Astrocyte of the spinal cord (primary cell): ENCODE measurements at regions not wholly inside any gene's neighbourhood (a gene's known extent, or its start where the extent isn't known, plus 50 kb on each side); places are given as distances from the start of the nearest gene placed in this dataset.

Source experiments
- DNase-seq: peaks from one replicate; pipeline ENCODE4 v3.0.0; 2011; ENCODE audit warnings: low read depth, low spot score
- H3K4me3 ChIP-seq: 2 replicates; pipeline ENCODE4 v1.5.1; 2011; ENCODE audit warnings: low read depth, mild to moderate bottlenecking, low read length, moderate library complexity
- in situ Hi-C: cut with HindIII; loops from 2 replicates; pipeline ENCODE4 v1.10.0; 2017; ENCODE audit warnings: low sequenced_read_pairs
- TF ChIP-seq, protein P1 (sequence below): IDR thresholded peaks from 2 replicates; pipeline ENCODE4 v1.5.1; 2012; ENCODE audit warnings: low read depth, mild to moderate bottlenecking, low read length, inconsistent platforms

DNA sequence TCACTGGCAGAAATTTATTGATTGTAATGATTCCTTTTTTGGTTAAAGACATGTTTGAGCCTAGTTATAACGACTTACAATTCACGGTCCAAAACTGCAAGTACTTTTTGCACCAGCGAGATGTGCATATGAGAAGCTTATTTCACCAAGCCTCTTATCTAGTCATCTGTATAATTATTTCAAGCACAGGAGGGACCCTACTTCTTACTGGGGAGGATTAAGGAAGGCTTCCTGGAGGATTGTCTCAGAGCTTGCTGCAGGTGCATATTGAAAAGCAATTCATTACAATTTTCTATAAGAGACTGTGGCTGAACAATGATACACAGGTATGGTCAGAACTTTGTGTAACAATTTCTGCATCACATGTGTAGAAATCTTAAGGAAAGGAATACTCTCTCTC is 152.9 kb downstream of the CAND1 start:
- in situ Hi-C loops: no loop called here
- DNase-seq: no peak
- TF ChIP-seq, protein P1, sequence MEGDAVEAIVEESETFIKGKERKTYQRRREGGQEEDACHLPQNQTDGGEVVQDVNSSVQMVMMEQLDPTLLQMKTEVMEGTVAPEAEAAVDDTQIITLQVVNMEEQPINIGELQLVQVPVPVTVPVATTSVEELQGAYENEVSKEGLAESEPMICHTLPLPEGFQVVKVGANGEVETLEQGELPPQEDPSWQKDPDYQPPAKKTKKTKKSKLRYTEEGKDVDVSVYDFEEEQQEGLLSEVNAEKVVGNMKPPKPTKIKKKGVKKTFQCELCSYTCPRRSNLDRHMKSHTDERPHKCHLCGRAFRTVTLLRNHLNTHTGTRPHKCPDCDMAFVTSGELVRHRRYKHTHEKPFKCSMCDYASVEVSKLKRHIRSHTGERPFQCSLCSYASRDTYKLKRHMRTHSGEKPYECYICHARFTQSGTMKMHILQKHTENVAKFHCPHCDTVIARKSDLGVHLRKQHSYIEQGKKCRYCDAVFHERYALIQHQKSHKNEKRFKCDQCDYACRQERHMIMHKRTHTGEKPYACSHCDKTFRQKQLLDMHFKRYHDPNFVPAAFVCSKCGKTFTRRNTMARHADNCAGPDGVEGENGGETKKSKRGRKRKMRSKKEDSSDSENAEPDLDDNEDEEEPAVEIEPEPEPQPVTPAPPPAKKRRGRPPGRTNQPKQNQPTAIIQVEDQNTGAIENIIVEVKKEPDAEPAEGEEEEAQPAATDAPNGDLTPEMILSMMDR: no peak
- no peak overlapping the region for H3K4me3 ChIP-seq

DNA sequence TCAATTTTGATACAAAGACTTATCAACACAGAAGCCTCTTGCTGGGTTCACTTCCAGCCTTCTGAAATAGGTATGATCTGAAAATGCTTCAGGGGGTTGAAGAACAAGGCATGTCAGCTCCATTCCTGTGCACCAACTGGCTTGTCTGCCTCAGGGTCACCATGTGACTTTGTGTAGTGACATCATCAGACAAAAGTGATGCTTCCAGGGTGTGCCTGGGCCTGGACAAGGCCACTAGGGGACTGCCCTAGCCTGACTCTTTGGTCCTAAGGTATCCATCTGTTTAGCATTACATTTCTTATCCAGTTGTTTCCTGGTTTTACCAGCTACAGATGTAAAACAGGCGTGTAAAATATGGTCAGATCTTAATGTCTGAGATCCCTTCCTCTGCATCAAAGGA is 155.6 kb downstream of the CAND1 start:
- TF ChIP-seq, protein P1: no peak
- DNase-seq: no peak
- H3K4me3 ChIP-seq: no peak overlapping the region
- in situ Hi-C loops: no loop called here

DNA sequence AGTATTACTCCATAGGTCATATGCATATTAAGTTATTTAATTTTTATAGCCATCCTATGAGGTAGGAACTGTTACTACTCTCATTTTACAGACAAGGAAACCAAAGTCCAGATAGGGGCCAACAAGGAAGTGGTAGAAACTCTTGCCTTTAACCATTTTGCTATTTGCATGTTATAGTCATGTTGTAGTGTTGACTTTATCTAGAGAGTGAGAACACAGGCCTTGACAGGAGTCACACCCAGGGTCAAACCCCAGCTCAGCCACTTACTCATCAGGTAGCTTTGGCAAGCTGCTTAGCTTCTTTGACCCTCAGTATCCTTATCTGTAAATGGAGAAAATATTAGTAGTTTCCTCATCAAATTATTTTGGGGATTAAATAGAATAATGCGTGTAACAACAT is 156.2 kb downstream of the CAND1 start:
- in situ Hi-C loops: no loop called here
- no peak overlapping the region for H3K4me3 ChIP-seq
- TF ChIP-seq, protein P1: no peak
- no peak for DNase-seq

DNA sequence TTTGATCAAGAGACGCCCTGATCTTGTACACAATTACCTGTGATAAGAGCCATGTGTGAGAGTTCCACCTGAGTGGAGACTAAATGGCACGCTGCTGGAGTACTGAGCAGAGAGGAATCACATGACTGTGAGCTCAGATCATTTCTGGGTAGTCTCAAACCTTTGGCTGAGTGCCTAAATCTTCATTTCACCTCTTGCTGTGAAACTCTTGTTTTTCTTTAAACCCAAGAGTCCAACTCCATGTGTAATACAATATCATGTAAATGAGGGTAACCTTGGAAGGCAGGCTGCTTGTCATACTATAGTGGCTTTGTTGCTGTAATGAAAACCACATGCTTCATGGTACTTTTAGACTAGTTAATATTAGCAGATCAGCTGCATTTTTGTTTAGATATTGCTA is 156.9 kb downstream of the CAND1 start:
- peak; percentile 93 for DNase-seq
- in situ Hi-C loops: no loop called here
- TF ChIP-seq, protein P1: no peak
- H3K4me3 ChIP-seq: no peak overlapping the region

DNA sequence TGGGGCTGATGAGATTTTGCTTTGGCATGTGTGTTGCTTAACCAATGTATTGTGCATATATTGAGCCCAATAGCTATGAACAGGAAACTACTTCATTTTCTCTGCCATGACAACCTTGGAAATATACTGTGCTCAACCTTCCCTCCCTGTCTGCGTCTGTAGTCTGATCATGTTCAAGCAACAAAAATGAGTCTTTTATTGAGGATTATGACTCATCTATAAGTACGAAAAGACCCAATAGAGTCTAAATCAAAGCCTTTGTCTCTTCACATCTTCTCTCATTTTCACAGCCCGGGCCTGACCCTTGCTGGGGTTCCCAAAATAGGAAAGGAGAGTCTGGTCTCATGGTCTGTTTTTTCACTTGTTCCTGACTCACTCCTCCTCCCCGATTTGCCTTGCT is 158.2 kb downstream of the CAND1 start:
- DNase-seq: no peak
- TF ChIP-seq, protein P1: no peak
- in situ Hi-C loops: no loop called here
- H3K4me3 ChIP-seq: no peak overlapping the region

DNA sequence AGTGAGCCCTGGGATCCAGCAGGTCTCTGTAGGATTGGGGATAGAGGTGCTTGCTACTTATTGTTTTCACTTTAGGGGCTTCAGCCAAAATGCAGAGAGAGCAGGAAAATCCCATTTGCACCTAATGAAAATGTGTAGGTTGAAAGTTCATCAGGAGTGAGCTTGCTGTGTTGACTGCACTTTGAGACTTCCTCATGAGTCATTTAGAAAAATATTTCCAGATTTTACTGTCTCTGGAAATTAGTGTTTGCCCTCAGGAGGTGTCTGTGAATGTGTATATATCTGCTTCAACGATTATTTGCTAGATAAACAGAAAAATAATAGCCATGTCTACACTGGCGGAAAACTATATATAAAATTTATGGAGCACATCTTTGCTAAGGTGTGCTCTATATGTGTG is 159.3 kb downstream of the CAND1 start:
- in situ Hi-C loops: no loop called here
- no peak overlapping the region for H3K4me3 ChIP-seq
- no peak for DNase-seq
- TF ChIP-seq, protein P1: no peak
